GM21447 (cell line): ENCODE measurements at regions not wholly inside any gene's neighbourhood (a gene's known extent, or its start where the extent isn't known, plus 50 kb on each side); places are given as distances from the start of the nearest gene placed in this dataset.
A peak's percentile ranks its signal among the peaks of the same experiment; 100 is the strongest.
"Not testable (repeated sequence)": the region's sequence is repeated elsewhere in the genome, so short reads cannot be mapped to it uniquely, and the experiment has no call there.

ENCODE experiments used
- ATAC-seq: cut with Tn5 transposase; IDR thresholded peaks from one replicate; pipeline ENCODE4 v1.9.1; 2021; ENCODE audit not compliant: unreplicated experiment

- ATAC-seq, result not testable (repeated sequence)
Observed at GRCh38 chr7:131938788-131939187, 382.4 kb upstream of the PODXL start.

- no peak for ATAC-seq
Observed at GRCh38 chr7:131937868-131938267, 381.4 kb upstream of the PODXL start.

- ATAC-seq, result no peak
Observed at GRCh38 chr7:131935180-131935579, 378.8 kb upstream of the PODXL start.

- ATAC-seq, result no peak
Observed at GRCh38 chr7:131934452-131934851, 378.0 kb upstream of the PODXL start.

DNA sequence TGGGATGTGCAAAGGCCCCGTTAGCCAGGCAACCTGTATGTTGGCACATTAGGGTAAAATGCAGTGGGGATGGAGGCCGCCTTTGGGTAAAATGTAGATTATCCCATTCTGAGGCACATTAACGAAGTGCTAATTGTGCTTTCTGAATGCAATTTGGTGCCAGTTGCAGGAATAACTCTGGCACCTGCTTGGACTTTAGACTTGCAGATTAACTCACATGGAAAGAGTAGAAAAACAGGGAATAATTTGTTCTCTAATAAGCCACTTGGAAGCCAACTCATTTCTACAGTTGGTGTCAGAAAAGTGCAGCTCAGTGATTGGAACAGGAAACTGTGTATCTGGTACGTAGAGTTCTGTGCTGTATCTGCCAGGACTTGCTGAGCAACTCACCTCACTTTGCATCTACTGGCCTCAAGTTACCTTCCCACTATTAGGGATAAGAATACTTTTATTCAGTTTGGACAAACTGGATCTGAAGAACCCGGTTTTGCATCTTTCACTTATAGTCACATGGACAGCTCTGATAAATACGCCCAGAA lies 377.4 kb upstream of the PODXL start:
- no peak for ATAC-seq

DNA sequence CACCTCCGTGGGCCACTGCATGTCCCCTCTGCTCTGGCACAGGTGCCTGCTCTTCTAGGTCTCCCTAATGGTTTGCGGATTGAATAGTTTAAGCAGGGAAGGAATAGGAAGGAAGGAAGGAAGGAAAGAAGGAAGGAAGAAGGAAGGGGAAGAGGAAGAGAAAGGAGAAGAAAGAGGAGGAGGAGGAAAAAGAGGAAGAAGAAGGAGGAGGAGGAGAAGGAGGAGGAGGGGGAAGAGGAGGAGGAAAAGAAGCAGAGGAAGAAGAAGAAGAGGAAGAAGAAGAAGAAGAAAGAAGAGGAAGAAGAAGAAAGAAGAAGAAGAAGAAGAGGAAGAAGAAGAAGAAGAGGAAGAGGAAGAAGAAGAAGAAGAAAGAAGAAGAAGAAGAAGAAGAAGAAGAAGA lies 376.8 kb upstream of the PODXL start:
- ATAC-seq, result not testable (repeated sequence)

- no peak for ATAC-seq
Observed at GRCh38 chr7:131932271-131932670, 375.8 kb upstream of the PODXL start.

- ATAC-seq, result no peak
Observed at GRCh38 chr7:131931370-131931769, 374.9 kb upstream of the PODXL start.

DNA sequence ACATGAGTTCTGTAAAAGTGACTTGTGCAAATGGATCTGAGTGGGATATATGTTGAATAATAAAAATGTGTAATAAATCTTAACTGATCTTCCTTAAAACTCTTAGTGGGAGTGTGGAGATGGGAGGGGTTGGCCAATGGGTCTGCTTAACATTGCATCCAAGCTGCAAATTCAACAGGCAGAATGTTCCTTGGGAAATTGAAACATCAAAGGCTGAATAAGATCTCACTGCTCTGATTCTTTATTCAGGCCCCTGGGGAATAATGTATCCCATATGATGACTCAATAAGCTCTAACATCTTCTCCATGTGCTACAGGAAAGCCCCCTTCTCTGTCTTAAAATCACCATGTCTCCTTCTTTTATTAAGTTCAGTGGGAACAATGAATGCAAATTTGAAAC lies 373.2 kb upstream of the PODXL start:
- no peak for ATAC-seq

- no peak for ATAC-seq
Observed at GRCh38 chr7:131927770-131928423, 371.5 kb upstream of the PODXL start.

DNA sequence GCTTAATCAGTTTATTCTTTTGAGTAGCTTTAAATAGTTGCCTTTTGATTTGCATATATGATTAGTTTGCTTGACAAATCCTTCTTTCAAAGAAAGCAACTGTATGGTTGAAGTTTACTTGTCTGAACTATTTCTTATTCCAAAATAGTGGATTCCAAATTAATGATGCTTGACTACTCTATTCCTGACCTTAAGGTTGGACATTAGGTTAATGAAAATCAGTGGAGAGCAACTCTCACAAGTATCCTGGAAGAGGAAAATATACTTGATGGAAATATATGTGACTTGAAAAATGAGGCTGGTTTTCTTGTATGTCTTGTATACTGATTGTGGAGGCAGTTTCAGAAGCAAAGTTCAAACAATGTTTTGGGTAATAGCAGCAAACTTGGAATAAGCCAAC lies 369.2 kb upstream of the PODXL start:
- no peak for ATAC-seq

- ATAC-seq, result no peak
Observed at GRCh38 chr7:131924857-131925256, 368.4 kb upstream of the PODXL start.

GRCh38 chr7:131922948-131923347 lies 366.5 kb upstream of the PODXL start:
- not testable (repeated sequence) for ATAC-seq

DNA sequence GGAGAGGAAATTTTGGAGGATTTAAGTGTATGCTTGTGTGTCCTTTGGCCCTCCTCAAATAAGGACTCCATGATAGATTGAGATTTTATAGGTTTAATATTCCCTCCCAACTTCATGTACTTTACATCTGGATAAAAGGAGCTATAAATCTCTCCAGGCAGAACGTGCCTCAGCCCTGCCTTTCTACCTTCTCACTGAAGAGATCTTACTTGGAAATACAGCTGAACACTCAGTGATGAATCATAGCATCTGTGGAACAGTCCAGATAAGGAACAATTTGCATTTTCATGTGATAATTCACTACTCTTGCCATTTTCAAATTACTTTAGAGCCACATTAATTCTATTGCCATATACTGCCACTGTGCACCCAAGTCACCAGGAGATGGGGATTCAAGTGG lies 364.6 kb upstream of the PODXL start:
- ATAC-seq, result no peak

DNA sequence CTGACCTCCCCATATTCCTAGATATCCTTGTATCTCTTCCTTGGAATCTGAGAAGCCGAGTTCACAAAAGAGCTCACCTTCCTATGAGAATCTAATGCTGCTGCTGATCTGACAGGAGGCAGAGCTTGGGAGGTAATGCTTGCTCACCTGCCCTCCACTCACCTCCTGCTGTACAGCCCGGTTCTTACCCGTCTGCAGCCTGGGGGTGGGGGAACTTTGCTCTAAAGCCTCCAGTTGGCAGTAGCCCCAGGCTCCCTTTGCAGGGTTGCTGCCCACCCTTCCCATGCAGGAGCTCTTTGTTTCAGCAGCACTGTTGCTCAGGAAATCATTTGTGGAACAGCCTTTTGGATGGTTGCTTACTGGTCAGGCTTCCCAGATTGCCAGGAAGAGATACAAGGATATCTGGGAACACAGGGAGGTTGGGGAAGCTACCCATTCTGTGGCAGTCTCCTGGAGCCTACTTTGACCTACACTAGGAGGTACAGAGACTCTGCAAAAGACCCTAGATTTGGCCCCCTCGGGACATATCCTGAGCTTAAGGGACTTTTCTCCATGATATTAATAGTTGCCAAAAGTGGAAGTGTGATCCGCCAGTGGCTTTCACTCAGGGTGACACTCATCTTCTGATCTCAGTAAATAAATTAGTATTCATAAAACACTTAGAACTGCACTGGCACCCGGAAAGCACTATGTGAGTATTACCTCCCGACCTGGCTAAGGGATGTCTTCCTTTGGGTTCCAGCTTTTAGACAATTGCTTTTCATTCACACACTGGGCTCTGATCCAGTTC lies 363.7 kb upstream of the PODXL start:
- ATAC-seq, result peak; percentile 58

DNA sequence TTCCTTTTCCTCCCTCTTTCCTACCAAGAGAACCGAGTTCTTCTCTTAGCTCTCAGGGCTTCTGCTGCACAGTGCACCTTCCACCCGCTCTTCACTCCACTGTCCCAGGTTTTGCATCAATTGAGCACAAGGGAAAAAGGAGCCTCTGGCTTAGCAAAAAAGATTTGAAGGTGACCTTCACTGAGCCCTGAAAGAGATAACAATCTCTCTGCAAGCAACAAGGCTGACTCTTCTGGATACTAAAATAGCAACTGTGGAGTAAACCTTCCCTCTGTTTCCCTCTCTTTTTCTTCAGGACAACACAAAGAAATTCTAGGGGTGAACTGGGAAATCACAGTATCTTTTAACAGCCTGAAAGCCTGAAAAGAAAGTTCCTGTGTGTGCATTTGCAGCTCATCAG lies 354.7 kb upstream of the PODXL start:
- no peak for ATAC-seq

GRCh38 chr7:131909151-131909768 lies 352.8 kb upstream of the PODXL start:
- no peak for ATAC-seq

- no peak for ATAC-seq
Observed at GRCh38 chr7:131908714-131909113, 352.3 kb upstream of the PODXL start.

GRCh38 chr7:131905471-131905973 lies 349.1 kb upstream of the PODXL start:
- ATAC-seq, result no peak

GRCh38 chr7:131904760-131905327 lies 348.4 kb upstream of the PODXL start:
- no peak for ATAC-seq

GRCh38 chr7:131903315-131903714 lies 346.9 kb upstream of the PODXL start:
- no peak for ATAC-seq
